ENCODE measurements at regions not wholly inside any gene's neighbourhood (a gene's known extent, or its start where the extent isn't known, plus 50 kb on each side); places are given as distances from the start of the nearest gene placed in this dataset.

DNA sequence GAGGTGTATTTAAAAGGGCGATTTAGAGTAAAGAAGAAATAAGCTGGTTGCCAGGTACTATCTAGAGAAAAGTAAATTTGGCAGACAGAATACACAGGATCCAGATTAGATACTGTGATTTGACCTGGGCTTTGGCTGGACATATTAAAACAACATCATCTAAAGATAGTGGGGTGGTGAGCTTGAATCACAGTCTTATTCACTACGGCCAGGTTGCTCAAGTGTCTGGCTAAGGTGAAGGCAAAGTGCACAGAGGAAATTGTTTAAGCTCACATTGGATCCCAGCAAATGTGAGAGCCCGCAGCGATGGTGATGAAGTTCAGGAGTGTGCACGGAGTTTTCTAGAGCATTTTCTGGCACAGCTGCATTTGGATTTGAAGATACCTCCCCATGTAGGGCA is 398.2 kb upstream of the MEF2C start:
- DNase-seq = no peak

GRCh38 chr5:89280103-89281037 is 397.4 kb upstream of the MEF2C start:
- DNase-seq = no peak

DNA sequence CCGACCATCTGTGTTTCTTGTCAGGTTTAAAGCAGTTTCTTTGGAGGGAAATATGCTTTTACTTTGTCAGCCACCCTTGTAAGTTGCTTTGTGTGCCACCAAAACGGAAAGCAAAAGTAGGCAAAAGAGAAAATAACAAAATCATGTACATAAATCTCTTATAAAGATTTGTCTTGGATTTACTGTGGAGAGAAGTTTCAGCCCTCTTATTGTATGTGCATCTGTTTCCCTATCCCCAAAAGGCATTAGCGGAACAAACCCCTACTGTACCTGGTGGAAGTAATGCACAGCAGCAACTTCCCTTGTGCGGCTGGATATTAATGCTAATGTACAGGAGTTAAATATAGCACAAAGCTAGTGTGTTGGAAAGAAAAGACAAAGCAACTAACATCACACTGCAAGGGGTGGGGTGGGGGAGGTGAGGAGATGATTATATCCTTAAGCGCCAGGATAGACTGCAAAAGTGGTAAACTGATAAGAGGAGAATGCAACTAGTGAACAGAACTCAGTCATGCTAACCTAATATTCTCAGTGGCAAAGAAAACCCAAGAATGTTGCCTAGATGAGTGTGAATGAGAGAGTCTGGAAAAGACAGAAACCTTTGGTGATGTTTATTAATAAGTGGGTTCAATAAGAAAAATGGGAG is 396.5 kb upstream of the MEF2C start:
- DNase-seq = no peak

DNA sequence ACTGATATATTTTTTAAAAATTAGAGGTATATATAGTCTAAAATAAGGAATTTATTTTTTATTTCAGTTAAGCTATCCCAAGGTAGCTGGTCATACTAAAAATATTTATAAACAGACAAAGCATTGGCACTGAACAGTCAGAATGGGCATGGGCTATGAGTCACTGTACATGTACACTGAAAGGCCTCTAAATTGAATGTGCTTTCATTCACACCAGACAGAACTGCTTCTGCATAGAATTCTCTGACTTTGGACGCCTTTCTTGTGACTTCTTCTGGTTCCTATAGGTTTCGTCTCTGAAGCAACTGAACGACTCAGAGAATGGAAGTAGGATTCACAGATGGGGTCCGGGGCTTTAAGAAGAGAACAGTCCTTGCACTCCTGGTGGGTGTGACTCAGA is 394.8 kb upstream of the MEF2C start:
- DNase-seq = no peak

- no peak for DNase-seq
Measured at GRCh38 chr5:89276566-89277305, 393.8 kb upstream of the MEF2C start.

DNA sequence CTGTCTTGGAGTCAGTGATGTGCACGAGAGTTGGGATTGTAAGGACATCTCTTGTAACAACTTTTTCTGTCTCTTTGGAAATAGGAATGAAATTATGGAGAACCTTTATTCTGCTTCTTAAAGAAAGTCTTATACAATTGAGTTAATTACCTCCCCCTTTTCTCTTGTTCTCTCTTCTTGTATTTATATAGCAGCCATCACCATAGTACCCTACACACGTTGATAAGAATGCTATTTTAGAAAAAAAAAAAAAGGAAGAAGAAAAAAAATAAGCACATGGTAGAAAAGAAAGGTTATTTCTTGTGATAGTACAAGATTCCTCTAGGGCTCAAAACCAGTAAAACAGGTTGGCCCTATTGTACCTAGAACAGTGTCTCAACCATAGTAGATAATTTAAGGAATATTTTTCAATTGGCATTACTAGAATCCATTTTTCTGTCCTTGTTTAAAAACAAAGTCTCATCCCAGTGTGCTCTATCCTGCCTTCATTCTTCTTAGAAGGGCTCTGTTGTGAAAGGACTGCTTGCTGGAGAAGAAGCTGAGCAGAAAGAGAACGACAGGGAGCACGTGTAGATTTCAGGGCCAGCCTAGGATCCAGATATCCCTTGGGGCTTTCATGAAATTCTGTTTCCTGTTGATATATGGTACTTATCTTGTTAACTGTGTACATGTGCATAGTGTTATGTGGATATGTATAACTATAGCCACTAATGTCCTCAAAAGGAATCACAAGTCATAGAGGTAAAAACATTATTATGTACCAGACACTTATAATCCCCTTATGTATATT is 392.3 kb upstream of the MEF2C start:
- no peak for DNase-seq

DNA sequence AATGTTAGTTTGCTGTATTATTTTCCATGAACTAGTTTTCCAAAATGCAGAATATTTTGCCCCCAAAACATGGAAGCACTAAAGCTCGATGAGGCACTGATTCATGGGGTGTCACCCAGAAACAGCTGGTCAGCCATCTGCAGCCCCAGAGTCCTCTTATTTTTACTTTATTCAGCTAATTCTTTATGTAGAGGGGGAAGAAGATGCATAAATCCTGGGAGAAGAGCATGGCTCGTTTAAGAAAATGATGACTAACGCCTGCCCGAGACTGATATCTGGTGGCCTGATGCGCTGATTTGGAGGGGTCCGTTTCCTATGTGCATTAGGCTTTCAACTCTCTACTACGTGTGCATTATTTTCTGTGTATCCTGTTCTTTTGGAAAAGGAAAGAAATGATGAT is 390.3 kb upstream of the MEF2C start:
- DNase-seq = no peak

GRCh38 chr5:89270901-89271300 is 387.9 kb upstream of the MEF2C start:
- no peak for DNase-seq

DNA sequence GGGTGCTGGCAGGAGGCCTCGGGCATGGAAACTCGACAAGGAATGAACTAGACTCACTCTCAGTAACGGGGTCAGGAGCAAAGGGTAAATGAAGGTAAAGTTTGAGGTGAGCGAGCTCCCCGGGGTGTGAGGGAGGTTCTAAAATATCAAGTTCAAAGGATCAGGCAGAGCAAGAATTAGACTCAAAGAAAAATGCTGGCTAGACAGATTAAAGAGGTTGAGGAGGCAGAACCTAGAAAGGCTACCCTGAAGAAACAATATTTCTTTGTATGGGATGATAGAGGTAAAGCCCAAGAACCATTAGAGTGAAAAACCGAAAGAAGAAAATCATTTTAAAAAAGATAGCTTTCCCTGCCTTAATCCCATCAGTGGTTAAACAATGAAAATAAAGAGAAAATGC is 386.7 kb upstream of the MEF2C start:
- DNase-seq = no peak

- no peak for DNase-seq
Measured at GRCh38 chr5:89268460-89268859, 385.5 kb upstream of the MEF2C start.

GRCh38 chr5:89267788-89268187 is 384.8 kb upstream of the MEF2C start:
- DNase-seq = no peak

DNA sequence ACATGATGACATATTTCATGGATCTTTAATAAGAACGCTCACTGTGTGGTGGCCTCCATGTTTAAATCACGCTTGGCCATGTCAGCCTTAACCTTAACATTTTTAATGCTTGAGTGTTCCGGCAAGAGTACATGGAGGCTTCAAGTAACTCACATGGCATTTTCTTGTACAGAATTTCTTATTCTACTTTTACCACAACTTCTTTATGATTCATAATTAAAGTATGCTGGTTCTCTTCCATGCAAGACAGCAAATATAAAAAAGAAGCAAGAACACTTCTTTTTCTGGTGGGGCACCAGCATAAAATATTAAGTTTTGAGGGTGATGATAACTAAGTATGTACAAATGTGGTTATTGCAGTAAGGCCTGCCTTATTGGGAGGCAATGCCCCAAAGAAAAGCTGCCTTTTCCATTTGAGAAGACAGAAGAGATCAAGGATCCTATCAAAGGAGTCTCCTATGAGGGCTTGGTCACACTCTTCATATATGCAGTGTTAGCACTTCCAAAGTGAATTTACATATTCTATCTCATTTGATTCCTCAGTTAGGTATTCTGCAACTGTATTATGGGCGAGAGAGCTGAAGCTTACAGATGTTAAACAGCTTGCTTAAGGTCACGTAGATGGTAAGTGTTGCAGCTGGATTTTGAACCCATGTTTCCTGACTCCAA is 382.7 kb upstream of the MEF2C start:
- DNase-seq = no peak

DNA sequence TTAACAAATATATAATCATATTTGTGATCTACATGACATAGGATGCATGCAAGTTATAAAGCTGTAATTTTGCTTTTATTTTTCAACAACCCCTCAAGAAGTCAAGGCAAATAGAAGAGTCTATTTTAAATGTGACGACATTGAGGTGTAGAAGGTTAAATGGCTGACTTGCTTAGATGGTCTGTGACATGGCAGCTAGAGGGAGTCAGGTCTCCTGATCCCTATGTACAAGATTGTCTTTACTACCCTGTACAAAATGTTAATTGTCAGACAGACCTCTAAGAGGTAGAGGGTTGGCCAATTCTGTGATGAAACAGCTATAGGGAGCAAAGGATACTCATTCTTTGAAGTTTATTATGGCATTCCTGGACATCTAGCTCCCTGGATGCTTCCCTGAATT is 380.9 kb upstream of the MEF2C start:
- no peak for DNase-seq

- no peak for DNase-seq
Measured at GRCh38 chr5:89262030-89262429, 379.0 kb upstream of the MEF2C start.

DNA sequence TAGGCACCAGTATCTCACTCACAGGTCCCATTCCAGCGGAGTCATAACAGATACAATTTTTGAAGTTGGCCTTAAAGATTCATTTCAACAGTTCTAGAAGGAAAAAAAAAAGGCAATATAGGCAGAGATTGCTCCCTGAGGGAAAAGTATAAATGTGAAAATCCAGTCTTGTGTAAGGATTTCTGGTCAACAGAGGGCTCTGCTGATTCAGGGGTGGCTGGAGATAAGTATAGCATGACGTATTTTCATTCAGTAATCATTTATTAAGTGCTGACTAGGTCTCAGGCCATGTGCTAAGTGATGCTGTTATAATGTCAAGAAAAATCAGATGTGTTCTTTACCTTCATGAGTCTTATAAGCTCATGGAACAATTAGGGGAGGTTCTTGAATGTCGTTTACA is 377.3 kb upstream of the MEF2C start:
- no peak for DNase-seq

DNA sequence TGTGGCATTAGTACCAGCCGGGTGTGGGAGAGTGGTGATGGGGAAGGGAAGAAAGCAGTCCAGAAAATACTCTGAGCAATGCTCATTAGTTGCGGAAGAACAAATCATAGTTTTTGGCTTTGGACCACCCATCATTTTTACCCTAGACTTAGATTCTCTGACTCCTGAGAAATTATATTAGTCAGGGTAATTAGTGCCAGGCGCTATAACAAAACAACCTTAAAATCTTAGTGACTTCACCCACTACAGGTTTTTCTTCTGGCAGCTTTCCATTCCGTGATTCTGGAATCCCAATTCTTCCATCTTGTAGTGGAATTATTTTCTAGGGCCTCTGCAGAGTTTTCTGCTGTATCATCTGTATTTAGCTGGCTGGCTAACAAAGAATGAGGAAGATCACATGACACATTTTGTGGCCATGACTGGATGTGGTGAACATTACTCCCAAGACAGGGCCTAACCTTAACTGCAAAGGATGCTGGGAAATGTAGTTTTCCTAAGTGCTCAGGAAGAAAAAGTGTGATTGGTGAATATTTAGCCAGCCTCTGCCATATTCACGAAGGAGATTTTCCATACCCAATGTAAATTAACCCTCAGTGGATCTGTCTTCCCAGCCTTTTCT is 373.0 kb upstream of the MEF2C start:
- DNase-seq = no peak

GRCh38 chr5:89253666-89254352 is 370.8 kb upstream of the MEF2C start:
- no peak for DNase-seq

DNA sequence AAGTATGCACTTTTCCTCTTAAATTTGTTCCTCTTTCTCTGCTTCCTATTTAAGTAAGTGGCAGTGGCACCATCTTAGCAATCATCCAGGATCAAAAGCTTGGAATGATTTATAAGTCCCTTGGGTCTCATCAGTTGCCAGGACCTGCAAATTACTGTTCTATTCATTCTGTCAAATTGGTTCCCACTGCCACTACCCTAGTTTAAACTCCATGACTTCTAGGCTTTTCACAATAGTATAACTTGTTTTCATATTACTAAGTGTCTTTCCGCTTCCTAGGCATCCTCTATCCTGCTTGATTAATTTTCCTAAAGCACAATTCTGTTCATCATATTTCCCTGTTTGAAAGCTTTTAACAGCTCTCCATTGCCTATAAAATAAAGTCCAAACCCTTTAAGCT is 363.9 kb upstream of the MEF2C start:
- DNase-seq = no peak

DNA sequence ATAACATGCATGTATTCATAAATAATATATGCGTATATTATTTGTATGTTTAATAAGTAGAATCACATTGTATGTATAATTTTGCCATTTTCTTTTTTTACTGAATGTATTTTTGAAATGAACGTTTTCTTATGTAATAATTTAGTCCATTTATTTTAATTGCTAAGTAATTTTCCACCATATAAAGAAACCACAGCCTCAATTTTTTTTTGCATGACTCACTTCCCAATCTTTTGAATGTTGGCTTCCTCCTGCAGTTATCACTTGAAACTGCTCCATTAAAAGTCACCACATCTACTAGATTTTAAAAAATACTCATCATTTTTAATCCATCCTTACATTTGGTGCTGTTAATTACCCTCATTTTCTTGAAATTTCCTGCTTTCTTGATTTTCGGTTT is 363.3 kb upstream of the MEF2C start:
- no peak for DNase-seq

GRCh38 chr5:89243611-89244010 is 360.6 kb upstream of the MEF2C start:
- DNase-seq = no peak

DNA sequence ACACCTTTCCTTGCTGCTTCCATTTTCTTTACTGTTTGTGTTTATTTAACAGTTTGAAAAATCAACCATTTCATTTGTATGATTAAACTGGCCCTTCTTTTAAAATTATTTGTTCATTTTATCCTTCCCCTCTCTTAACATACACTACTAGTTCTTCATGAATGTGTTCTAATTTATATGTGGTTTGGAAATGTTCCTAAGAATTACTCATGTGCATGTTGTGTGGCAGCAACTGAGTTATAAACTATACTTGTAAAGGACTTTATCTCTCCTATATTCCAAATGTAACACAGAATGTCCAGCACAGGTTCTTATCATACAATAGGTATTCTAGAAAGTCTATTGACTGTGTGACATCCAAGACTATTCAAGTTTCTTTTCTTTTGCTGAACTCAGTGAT is 358.2 kb upstream of the MEF2C start:
- DNase-seq = no peak
